GM23338 (cell line): ENCODE measurements at regions not wholly inside any gene's neighbourhood (a gene's known extent, or its start where the extent isn't known, plus 50 kb on each side); places are given as distances from the start of the nearest gene placed in this dataset.

ENCODE experiments used
- ATAC-seq: fragments of 200-7000 bp; cut with Tn5 transposase; 3 replicates; pipeline ENCODE4 v1.9.1; 2020
- DNase-seq: peaks from one replicate; pipeline ENCODE4 v3.0.0-alpha.2; 2015; ENCODE audit warnings: low spot score
- H2AFZ ChIP-seq: fragments of 200-600 bp; sonication (generic); 2 replicates; pipeline ENCODE4 v1.8.0; 2016; ENCODE audit warnings: antibody characterized with exemption, mild to moderate bottlenecking, moderate library complexity
- H3F3A ChIP-seq: fragments of 200-600 bp; sonication (generic); replicated peaks from 2 replicates; pipeline ENCODE4 v1.8.0; 2017; ENCODE audit warnings: antibody characterized with exemption, mixed run types, low read depth
- H3K27ac ChIP-seq: fragments of 200-600 bp; sonication (generic); 2 replicates; pipeline ENCODE4 v1.6.1; 2016; ENCODE audit warnings: low read depth
- H3K27me3 ChIP-seq: fragments of 200-600 bp; sonication (generic); 2 replicates; pipeline ENCODE4 v1.8.0; 2016; ENCODE audit warnings: mild to moderate bottlenecking, mixed run types, moderate library complexity; ENCODE audit not compliant: insufficient read depth
- H3K36me3 ChIP-seq: fragments of 200-600 bp; sonication (generic); 2 replicates; pipeline ENCODE4 v1.8.0; 2016; ENCODE audit warnings: mild to moderate bottlenecking; ENCODE audit not compliant: insufficient read depth
- H3K4me1 ChIP-seq: fragments of 200-600 bp; sonication (generic); 2 replicates; pipeline ENCODE4 v1.8.0; 2016; ENCODE audit warnings: mild to moderate bottlenecking, moderate library complexity; ENCODE audit not compliant: insufficient read depth
- H3K4me2 ChIP-seq: fragments of 200-600 bp; sonication (generic); 2 replicates; pipeline ENCODE4 v1.7.1; 2017; ENCODE audit warnings: mixed run types
- H3K4me3 ChIP-seq: fragments of 200-600 bp; sonication (generic); 2 replicates; pipeline ENCODE4 v1.6.1; 2016; ENCODE audit warnings: mixed run types
- H3K79me2 ChIP-seq: fragments of 200-600 bp; sonication (generic); replicated peaks from 2 replicates; pipeline ENCODE4 v1.8.0; 2017; ENCODE audit warnings: mild to moderate bottlenecking; ENCODE audit not compliant: insufficient read depth
- H3K9me2 ChIP-seq: fragments of 200-600 bp; sonication (generic); 2 replicates; pipeline ENCODE4 v1.8.0; 2017; ENCODE audit not compliant: insufficient read depth
- H4K20me1 ChIP-seq: fragments of 200-600 bp; sonication (generic); replicated peaks from 2 replicates; pipeline ENCODE4 v1.8.0; 2017; ENCODE audit warnings: mild to moderate bottlenecking; ENCODE audit not compliant: insufficient read depth
- H3K27ac Mint-ChIP-seq: 2 replicates; pipeline ENCODE4 v1.8.0; 2020; ENCODE audit warnings: inconsistent platforms, mild to moderate bottlenecking, moderate library complexity, mixed read lengths
- H3K27me3 Mint-ChIP-seq: 3 replicates; pipeline ENCODE4 v1.8.0; 2022; ENCODE audit warnings: low read depth, mild to moderate bottlenecking, moderate library complexity, mixed read lengths, inconsistent platforms; ENCODE audit not compliant: insufficient read depth, poor library complexity
- H3K36me3 Mint-ChIP-seq: 3 replicates; pipeline ENCODE4 v1.8.0; 2021; ENCODE audit warnings: low read depth, mild to moderate bottlenecking, inconsistent platforms, moderate library complexity, mixed read lengths
- H3K4me1 Mint-ChIP-seq: 3 replicates; pipeline ENCODE4 v1.8.0; 2020; ENCODE audit warnings: mild to moderate bottlenecking, inconsistent platforms, mixed read lengths
- H3K4me3 Mint-ChIP-seq: 3 replicates; pipeline ENCODE4 v1.8.0; 2021; ENCODE audit warnings: moderate library complexity, mild to moderate bottlenecking, inconsistent platforms, mixed read lengths
- H3K9me3 Mint-ChIP-seq: 3 replicates; pipeline ENCODE4 v1.8.0; 2020; ENCODE audit warnings: moderate library complexity, mild to moderate bottlenecking, inconsistent platforms, mixed read lengths
- CREB1 ChIP-seq: fragments of 250-450 bp; sonication (Bioruptor Pico); IDR thresholded peaks from 2 replicates; pipeline ENCODE4 v1.5.0; 2020; ENCODE audit warnings: low read depth, mild to moderate bottlenecking, moderate library complexity
- EZH2 ChIP-seq: fragments of 200-600 bp; sonication (generic); IDR thresholded peaks from one replicate; pipeline ENCODE4 v1.8.0; 2017; ENCODE audit warnings: antibody characterized with exemption, mild to moderate bottlenecking, low read depth; ENCODE audit not compliant: unreplicated experiment
- EZH2phosphoT487 ChIP-seq: fragments of 200-600 bp; sonication (generic); IDR thresholded peaks from one replicate; pipeline ENCODE4 v1.8.1; 2018; ENCODE audit warnings: antibody characterized with exemption; ENCODE audit not compliant: unreplicated experiment
- NANOG ChIP-seq: IDR thresholded peaks from 2 replicates; pipeline ENCODE4 v1.6.1; 2016; ENCODE audit warnings: antibody characterized with exemption, borderline replicate concordance
- STAT1 ChIP-seq: IDR thresholded peaks from one replicate; pipeline ENCODE4 v1.6.1; 2016; ENCODE audit warnings: antibody characterized with exemption; ENCODE audit not compliant: unreplicated experiment
- ZNF114 ChIP-seq: fragments of 250-450 bp; sonication (Bioruptor Pico); IDR thresholded peaks from 2 replicates; pipeline ENCODE4 v1.5.0; 2020; ENCODE audit warnings: mild to moderate bottlenecking, moderate library complexity
- TF ChIP-seq, protein P1 (sequence below): fragments of 250-450 bp; sonication (Bioruptor Pico); IDR thresholded peaks from 2 replicates; pipeline ENCODE4 v1.5.0; 2020; ENCODE audit warnings: mild to moderate bottlenecking, moderate library complexity
- TF ChIP-seq, protein P2 (sequence below): IDR thresholded peaks from 2 replicates; pipeline ENCODE4 v1.6.1; 2016; ENCODE audit warnings: antibody characterized with exemption
- TF ChIP-seq, protein P3 (sequence below), 2 experiments: fragments of 200-600 bp in 1 of 2; sonication (generic) in 1 of 2; conservative IDR thresholded peaks; 2 replicates each; pipeline versions ENCODE4 v1.5.1 to v1.6.1; 2016 to 2017; ENCODE audit warnings: antibody characterized with exemption in 2 of 2, low read depth in 2 of 2, mild to moderate bottlenecking in 2 of 2, moderate library complexity in 1 of 2

DNA sequence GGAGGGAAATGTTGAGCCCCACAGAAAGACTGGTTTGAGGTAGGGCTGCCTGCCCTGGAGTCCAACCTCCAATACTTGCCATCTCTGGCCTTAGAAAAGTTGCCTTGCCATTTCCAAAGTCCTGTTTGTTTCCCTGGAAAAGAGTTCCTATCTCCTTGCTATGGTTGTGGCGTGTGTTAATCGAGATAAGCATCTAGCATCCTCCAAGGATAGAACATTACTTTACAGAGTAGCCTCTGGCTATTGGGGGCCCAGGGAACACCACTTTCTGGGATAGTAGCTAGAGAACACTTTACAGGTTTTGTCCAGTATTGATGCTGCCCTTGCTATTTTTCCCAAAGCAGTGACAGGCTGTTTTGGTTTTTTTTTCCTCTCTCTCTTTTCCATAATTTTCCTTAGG lies 57.4 kb upstream of the SASH1 start (continued):
- TF ChIP-seq, protein P1, sequence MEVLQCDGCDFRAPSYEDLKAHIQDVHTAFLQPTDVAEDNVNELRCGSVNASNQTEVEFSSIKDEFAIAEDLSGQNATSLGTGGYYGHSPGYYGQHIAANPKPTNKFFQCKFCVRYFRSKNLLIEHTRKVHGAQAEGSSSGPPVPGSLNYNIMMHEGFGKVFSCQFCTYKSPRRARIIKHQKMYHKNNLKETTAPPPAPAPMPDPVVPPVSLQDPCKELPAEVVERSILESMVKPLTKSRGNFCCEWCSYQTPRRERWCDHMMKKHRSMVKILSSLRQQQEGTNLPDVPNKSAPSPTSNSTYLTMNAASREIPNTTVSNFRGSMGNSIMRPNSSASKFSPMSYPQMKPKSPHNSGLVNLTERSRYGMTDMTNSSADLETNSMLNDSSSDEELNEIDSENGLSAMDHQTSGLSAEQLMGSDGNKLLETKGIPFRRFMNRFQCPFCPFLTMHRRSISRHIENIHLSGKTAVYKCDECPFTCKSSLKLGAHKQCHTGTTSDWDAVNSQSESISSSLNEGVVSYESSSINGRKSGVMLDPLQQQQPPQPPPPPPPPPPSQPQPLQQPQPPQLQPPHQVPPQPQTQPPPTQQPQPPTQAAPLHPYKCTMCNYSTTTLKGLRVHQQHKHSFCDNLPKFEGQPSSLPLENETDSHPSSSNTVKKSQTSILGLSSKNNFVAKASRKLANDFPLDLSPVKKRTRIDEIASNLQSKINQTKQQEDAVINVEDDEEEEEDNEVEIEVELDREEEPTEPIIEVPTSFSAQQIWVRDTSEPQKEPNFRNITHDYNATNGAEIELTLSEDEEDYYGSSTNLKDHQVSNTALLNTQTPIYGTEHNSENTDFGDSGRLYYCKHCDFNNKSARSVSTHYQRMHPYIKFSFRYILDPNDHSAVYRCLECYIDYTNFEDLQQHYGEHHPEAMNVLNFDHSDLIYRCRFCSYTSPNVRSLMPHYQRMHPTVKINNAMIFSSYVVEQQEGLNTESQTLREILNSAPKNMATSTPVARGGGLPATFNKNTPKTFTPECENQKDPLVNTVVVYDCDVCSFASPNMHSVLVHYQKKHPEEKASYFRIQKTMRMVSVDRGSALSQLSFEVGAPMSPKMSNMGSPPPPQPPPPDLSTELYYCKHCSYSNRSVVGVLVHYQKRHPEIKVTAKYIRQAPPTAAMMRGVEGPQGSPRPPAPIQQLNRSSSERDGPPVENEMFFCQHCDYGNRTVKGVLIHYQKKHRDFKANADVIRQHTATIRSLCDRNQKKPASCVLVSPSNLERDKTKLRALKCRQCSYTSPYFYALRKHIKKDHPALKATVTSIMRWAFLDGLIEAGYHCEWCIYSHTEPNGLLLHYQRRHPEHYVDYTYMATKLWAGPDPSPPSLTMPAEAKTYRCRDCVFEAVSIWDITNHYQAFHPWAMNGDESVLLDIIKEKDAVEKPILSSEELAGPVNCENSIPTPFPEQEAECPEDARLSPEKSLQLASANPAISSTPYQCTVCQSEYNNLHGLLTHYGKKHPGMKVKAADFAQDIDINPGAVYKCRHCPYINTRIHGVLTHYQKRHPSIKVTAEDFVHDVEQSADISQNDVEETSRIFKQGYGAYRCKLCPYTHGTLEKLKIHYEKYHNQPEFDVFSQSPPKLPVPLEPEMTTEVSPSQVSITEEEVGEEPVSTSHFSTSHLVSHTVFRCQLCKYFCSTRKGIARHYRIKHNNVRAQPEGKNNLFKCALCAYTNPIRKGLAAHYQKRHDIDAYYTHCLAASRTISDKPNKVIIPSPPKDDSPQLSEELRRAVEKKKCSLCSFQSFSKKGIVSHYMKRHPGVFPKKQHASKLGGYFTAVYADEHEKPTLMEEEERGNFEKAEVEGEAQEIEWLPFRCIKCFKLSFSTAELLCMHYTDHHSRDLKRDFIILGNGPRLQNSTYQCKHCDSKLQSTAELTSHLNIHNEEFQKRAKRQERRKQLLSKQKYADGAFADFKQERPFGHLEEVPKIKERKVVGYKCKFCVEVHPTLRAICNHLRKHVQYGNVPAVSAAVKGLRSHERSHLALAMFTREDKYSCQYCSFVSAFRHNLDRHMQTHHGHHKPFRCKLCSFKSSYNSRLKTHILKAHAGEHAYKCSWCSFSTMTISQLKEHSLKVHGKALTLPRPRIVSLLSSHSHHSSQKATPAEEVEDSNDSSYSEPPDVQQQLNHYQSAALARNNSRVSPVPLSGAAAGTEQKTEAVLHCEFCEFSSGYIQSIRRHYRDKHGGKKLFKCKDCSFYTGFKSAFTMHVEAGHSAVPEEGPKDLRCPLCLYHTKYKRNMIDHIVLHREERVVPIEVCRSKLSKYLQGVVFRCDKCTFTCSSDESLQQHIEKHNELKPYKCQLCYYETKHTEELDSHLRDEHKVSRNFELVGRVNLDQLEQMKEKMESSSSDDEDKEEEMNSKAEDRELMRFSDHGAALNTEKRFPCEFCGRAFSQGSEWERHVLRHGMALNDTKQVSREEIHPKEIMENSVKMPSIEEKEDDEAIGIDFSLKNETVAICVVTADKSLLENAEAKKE = no peak
- TF ChIP-seq EZH2phosphoT487 = no peak
- TF ChIP-seq, protein P2, sequence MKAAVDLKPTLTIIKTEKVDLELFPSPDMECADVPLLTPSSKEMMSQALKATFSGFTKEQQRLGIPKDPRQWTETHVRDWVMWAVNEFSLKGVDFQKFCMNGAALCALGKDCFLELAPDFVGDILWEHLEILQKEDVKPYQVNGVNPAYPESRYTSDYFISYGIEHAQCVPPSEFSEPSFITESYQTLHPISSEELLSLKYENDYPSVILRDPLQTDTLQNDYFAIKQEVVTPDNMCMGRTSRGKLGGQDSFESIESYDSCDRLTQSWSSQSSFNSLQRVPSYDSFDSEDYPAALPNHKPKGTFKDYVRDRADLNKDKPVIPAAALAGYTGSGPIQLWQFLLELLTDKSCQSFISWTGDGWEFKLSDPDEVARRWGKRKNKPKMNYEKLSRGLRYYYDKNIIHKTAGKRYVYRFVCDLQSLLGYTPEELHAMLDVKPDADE = no peak
- TF ChIP-seq, protein P3, sequence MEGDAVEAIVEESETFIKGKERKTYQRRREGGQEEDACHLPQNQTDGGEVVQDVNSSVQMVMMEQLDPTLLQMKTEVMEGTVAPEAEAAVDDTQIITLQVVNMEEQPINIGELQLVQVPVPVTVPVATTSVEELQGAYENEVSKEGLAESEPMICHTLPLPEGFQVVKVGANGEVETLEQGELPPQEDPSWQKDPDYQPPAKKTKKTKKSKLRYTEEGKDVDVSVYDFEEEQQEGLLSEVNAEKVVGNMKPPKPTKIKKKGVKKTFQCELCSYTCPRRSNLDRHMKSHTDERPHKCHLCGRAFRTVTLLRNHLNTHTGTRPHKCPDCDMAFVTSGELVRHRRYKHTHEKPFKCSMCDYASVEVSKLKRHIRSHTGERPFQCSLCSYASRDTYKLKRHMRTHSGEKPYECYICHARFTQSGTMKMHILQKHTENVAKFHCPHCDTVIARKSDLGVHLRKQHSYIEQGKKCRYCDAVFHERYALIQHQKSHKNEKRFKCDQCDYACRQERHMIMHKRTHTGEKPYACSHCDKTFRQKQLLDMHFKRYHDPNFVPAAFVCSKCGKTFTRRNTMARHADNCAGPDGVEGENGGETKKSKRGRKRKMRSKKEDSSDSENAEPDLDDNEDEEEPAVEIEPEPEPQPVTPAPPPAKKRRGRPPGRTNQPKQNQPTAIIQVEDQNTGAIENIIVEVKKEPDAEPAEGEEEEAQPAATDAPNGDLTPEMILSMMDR (conservative IDR thresholded peaks at IDR 0.05; ENCODE audit: low read depth in 2 of 2) = no peak
- no peak for TF ChIP-seq NANOG
- no peak for TF ChIP-seq STAT1
- no peak for TF ChIP-seq EZH2

DNA sequence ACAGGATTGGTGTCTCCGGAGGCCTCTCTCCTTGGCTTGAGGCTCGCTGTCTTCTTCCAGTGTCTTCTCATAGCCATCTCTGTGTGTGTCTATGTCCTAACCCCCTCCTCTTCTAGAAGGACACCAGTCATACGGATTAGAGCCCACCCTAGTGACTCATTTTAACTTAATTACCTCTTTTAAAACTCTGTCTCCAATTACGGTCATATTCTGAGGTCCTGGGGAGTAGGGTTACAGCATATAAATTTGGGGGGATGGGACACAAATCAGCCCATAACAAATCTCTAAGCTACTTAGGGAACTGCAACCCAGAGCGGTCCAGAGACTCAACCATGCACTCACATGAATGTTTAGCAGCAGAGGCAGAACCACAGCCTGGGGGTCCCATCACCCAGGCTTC lies 56.1 kb upstream of the SASH1 start:
- H3K4me1 ChIP-seq = no peaks in the 10 kb centered on the region
- no peak for TF ChIP-seq STAT1
- TF ChIP-seq CREB1 (CRISPR knock-in tag) = no peak
- no peak for TF ChIP-seq ZNF114 (CRISPR knock-in tag)

More for the DNA sequence above, 56.1 kb upstream of the SASH1 start:
- H3K27me3 ChIP-seq = no peaks in the 10 kb centered on the region
- Mint-ChIP-seq H3K36me3 (no peaks in the 10 kb centered on the region), H3K4me3 (no peak overlapping the region), H3K27ac (no peak overlapping the region), H3K9me3 (no peaks in the 10 kb centered on the region), H3K27me3 (peaks cover 2% of the 10 kb centered on the region), H3K4me1 (no peaks in the 10 kb centered on the region)
- H3K9me2 ChIP-seq = no peaks in the 10 kb centered on the region
- H3K79me2 ChIP-seq = no peaks in the 10 kb centered on the region
- H3K4me3 ChIP-seq = no peak overlapping the region
- no peak overlapping the region; the same call in 1 of the 2 replicates for H2AFZ ChIP-seq
- no peaks in the 10 kb centered on the region for H3K36me3 ChIP-seq
- no peak overlapping the region for H3K4me2 ChIP-seq
- no peak overlapping the region for H3K27ac ChIP-seq
- no peaks in the 10 kb centered on the region for H3F3A ChIP-seq
- DNase-seq (no peak), ATAC-seq (no peak)
- no peaks in the 10 kb centered on the region for H4K20me1 ChIP-seq
